Glomerular endothelial cell (primary cell): ENCODE measurements at regions not wholly inside any gene's neighbourhood (a gene's known extent, or its start where the extent isn't known, plus 50 kb on each side); places are given as distances from the start of the nearest gene placed in this dataset.

Source experiments
- DNase-seq: peaks from one replicate; pipeline ENCODE4 v3.0.0-alpha.2; 2011; ENCODE audit warnings: low read depth, low spot score; ENCODE audit errors: extremely low read depth

GRCh38 chr16:85557083-85557970 is 55.8 kb upstream of the GSE1 start:
- DNase-seq: no peak

DNA sequence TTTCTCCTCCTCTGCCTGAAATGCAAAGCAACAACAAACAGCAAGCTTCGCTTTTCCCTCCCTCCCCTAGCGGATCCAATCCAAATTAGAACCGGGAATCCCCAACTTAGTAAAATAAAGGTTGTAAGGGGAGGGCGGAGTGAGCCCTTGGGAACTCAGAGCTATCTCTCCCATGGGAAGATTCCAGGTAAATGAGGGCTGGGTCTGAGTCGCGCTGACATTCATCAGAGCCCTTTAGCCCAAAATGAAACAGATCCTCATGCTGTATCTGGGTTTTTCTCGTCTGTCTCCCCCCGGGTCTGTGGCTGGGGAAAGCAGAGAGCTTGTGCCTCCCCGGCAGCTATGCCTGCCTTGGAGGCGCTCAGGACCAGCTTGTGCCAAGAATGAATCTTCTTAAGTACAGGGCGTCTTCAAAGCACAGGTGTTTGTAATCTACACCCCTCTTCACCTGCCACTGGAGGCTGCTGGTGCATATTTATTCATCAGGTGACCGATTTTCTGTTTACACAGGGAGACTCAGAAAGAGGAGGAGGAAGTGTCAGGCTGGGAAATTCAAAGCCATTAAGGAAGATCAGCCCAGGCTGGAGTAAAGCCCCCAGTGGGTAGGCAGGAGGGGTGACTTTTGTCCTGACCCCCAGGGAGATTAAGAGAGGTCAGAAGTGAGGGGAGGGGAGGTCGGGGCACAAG is 55.0 kb upstream of the GSE1 start:
- no peak for DNase-seq

GRCh38 chr16:85560932-85561247 is 52.2 kb upstream of the GSE1 start:
- no peak for DNase-seq

DNA sequence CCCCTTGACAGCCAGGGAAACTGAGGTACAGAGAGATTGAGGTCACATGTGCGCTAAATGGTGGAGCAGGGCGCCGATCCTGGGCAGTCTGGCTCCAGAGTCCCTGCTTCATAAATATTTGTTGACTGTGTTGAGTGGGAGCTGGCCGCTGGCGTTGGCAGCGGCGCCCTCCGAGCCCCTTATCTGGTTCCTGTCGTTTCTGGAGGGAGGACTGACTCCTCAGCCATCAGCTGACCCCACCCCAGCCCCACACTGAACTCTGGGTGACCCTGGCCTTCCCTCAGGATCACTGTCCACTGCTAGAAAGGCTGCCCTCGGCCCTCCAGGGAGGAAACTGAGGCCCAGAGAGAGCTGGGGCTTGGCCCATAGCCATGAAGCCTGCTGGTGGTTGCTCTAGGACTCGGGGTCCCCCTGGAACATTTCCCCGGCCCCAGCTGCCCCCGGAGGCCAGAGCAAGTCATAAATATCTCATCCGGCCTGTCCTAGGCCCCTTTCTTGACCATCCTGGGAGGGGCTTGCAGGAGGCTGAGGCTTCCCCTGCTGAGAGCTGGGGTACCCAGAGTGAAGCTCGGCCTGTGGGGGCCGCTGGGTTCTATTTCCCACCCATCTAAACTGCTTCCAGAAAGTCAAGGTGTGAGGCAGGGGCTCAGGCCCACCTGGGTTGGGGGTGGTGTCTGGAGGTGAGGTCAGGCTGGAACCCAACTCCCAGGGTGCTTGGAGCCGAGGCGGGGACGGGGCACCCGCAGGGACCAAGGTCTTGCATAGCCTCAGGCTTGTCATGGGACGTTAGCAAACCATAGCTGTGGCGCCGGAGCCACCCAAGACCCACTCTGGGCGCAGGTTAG is 51.7 kb upstream of the GSE1 start:
- DNase-seq: no peak

DNA sequence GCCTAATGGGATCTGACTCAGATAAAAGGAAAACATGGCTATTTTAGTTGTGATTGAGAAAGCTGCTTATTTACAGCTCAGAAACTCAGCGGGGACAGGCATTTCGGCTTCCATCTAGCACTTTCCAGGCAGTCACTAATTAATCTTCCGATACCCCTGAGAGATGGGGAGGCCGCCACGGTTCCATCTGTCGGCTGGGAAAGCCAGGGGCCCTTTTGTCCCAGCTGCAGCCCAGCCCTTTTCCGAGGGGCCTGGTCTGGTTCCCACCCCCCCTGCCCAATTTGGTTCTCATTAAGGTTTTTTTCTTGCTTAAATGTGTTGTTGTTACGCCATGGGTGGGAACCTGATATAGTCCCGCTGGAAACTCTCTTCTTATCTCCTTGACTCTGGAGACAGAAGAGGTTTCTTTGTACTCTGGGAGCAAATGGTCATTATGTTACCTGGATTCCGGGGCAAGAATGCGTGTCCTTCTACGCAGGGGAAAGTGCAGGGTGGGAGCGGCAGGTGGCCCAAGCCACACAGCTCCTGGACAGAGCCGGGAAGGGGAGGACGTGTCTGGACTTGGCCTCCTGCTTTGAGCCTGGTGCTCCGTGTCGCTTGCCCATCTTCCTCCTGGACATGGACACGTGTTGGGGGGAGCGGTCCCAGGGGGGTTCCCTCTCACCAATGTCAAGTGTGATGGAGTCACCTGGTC is 50.9 kb upstream of the GSE1 start:
- DNase-seq: no peak

- DNase-seq: no peak
These were observed 50.1 kb upstream of the GSE1 start for GRCh38 chr16:85563034-85563433.
